ENCODE measurements at regions not wholly inside any gene's neighbourhood (a gene's known extent, or its start where the extent isn't known, plus 50 kb on each side); places are given as distances from the start of the nearest gene placed in this dataset. TPM values are rescaled to one million over a fixed set of nuclear protein-coding genes. Genes with fewer than 3 reads are reported as not detected.

Small RNA genes in the stretch of these regions (microRNA-seq; reads per million reads assigned to microRNA genes)
- not detected for gene MIR3648-1
- not detected for gene MIR3687-1
- not detected for gene MIR6724-1
- not detected for gene MIR6724-2
